HCT116 (cell line): ENCODE measurements at regions not wholly inside any gene's neighbourhood (a gene's known extent, or its start where the extent isn't known, plus 50 kb on each side); places are given as distances from the start of the nearest gene placed in this dataset.

Experiments
- ATAC-seq: fragments of 200-7000 bp; cut with Tn5 transposase; 2 replicates; pipeline ENCODE4 v1.9.1; 2020; ENCODE audit warnings: mild to moderate bottlenecking, moderate library complexity
- BruUV-seq: library from RNA; stranded (reverse); fragments of 400-500 nt; replicated peaks from 2 replicates; lab custom pipeline; 2021; lab: Mats Ljungman, UMichigan
- CTCF ChIA-PET: fragments of 300-600 bp; sonication (Branson Sonifier 250); formaldehyde crosslinking; loops from one replicate; lab custom pipeline; 2021; ENCODE audit warnings: antibody characterized with exemption; lab: Charles Lee
- POLR2A ChIA-PET: fragments of 300-600, 350-600 bp; sonication (Branson Sonifier 250); formaldehyde crosslinking; loops from one replicate; lab custom pipeline; 2021; ENCODE audit warnings: antibody characterized with exemption; lab: Charles Lee
- RAD21 ChIA-PET, 2 experiments: fragments of 300-600 bp; sonication (Branson Sonifier 250); formaldehyde crosslinking; loops; one replicate each; lab custom pipeline; 2023; ENCODE audit warnings: low total read pairs in 2 of 2; ENCODE audit not compliant: uncharacterized antibody in 2 of 2, unreplicated experiment in 2 of 2, low non-redundant PET in 1 of 2; lab: Charles Lee
- DNase-seq: peaks from one replicate; pipeline ENCODE4 v3.0.0-alpha.2; 2010; ENCODE audit warnings: low read depth, low spot score
- H2AFZ ChIP-seq: fragments of 200-600 bp; shearing (Covaris generic), sonication (generic); 2 replicates; pipeline ENCODE4 v1.6.1; 2017; ENCODE audit warnings: low read depth, mixed run types, mixed read lengths, antibody characterized with exemption, low read length; ENCODE audit not compliant: poor library complexity, severe bottlenecking
- H3K27ac ChIP-seq: 2 replicates; pipeline ENCODE4 v1.5.1; 2012; ENCODE audit warnings: low read depth, low read length
- H3K27me3 ChIP-seq: fragments of 200-600 bp; sonication (generic); 2 replicates; pipeline ENCODE4 v1.6.1; 2016; ENCODE audit warnings: mixed run types, low read length, mixed read lengths; ENCODE audit not compliant: insufficient read depth
- H3K36me3 ChIP-seq, 2 experiments: fragments of 200-500 bp in 1 of 2; fragments of 200-600 bp in 1 of 2; sonication (Bioruptor generic) in 1 of 2; sonication (generic) in 1 of 2; 2 replicates each; pipeline versions ENCODE4 v1.5.1 to v1.6.1; 2014 to 2016; ENCODE audit warnings: low read length in 2 of 2, inconsistent platforms in 1 of 2, mixed read lengths in 1 of 2, mixed run types in 1 of 2; ENCODE audit not compliant: insufficient read depth in 2 of 2, control insufficient read depth in 1 of 2
- H3K4me1 ChIP-seq, 2 experiments: fragments of 200-600 bp in 1 of 2; sonication (generic) in 1 of 2; 2 replicates each; pipeline versions ENCODE4 v1.5.1 to v1.6.1; 2012 to 2017; ENCODE audit warnings: low read length in 2 of 2, inconsistent platforms in 1 of 2, mild to moderate bottlenecking in 1 of 2, mixed read lengths in 1 of 2, mixed run types in 1 of 2, moderate library complexity in 1 of 2; ENCODE audit not compliant: insufficient read depth in 2 of 2, control insufficient read depth in 1 of 2
- H3K4me2 ChIP-seq: fragments of 200-600 bp; sonication (generic); 2 replicates; pipeline ENCODE4 v1.6.1; 2017; ENCODE audit warnings: mixed run types, low read length, mixed read lengths
- H3K4me3 ChIP-seq, 2 experiments: fragments of 200-600 bp in 1 of 2; sonication (generic) in 1 of 2; replicated peaks in 1 of 2; 2 replicates each; pipeline ENCODE4 v1.5.1; 2011 to 2016; ENCODE audit warnings: low read length in 2 of 2, control low read depth in 1 of 2, low read depth in 1 of 2, mild to moderate bottlenecking in 1 of 2, mixed read lengths in 1 of 2, mixed run types in 1 of 2
- H3K79me2 ChIP-seq: fragments of 200-600 bp; sonication (generic); 2 replicates; pipeline ENCODE4 v1.6.1; 2017; ENCODE audit warnings: mild to moderate bottlenecking, mixed run types, low read length, moderate library complexity, mixed read lengths; ENCODE audit not compliant: insufficient read depth
- H3K9ac ChIP-seq: fragments of 200-600 bp; sonication (generic); 2 replicates; pipeline ENCODE4 v1.6.1; 2016; ENCODE audit warnings: low read length, mixed read lengths
- H3K9me2 ChIP-seq: fragments of 200-600 bp; sonication (generic), shearing (Covaris generic); 2 replicates; pipeline ENCODE4 v1.6.1; 2017; ENCODE audit warnings: mixed run types, mild to moderate bottlenecking, moderate library complexity; ENCODE audit not compliant: insufficient read depth
- H3K9me3 ChIP-seq, 2 experiments: fragments of 200-500 bp in 1 of 2; fragments of 200-600 bp in 1 of 2; sonication (Bioruptor generic) in 1 of 2; sonication (generic) in 1 of 2; 2 replicates each; pipeline ENCODE4 v1.6.1; 2014 to 2017; ENCODE audit warnings: low read length in 2 of 2, mixed read lengths in 2 of 2, inconsistent platforms in 1 of 2, low read depth in 1 of 2, mild to moderate bottlenecking in 1 of 2, mixed run types in 1 of 2, moderate library complexity in 1 of 2; ENCODE audit not compliant: control insufficient read depth in 1 of 2, insufficient read depth in 1 of 2
- H4K20me1 ChIP-seq: fragments of 200-600 bp; sonication (generic), shearing (Covaris generic); 2 replicates; pipeline ENCODE4 v1.6.1; 2017; ENCODE audit warnings: mixed run types, mild to moderate bottlenecking, moderate library complexity; ENCODE audit not compliant: insufficient read depth
- ATF3 ChIP-seq: IDR thresholded peaks from 2 replicates; pipeline ENCODE4 v1.6.1; 2012
- CEBPB ChIP-seq: IDR thresholded peaks from 2 replicates; pipeline ENCODE4 v1.6.1; 2012; ENCODE audit warnings: low read depth
- ELF1 ChIP-seq: IDR thresholded peaks from 2 replicates; pipeline ENCODE4 v1.6.1; 2012; ENCODE audit warnings: low read depth, borderline replicate concordance
- EZH2phosphoT487 ChIP-seq: fragments of 200-600 bp; IDR thresholded peaks from 2 replicates; pipeline ENCODE4 v1.6.1; 2018; ENCODE audit warnings: antibody characterized with exemption, borderline replicate concordance
- FOSL1 ChIP-seq: IDR thresholded peaks from 2 replicates; pipeline ENCODE4 v1.6.1; 2012; ENCODE audit warnings: low read depth
- RAD21 ChIP-seq: IDR thresholded peaks from 2 replicates; pipeline ENCODE4 v1.6.1; 2012; ENCODE audit warnings: low read depth, mild to moderate bottlenecking
- SIN3A ChIP-seq: IDR thresholded peaks from 2 replicates; pipeline ENCODE4 v1.6.1; 2012; ENCODE audit warnings: low read depth
- SP1 ChIP-seq: IDR thresholded peaks from 2 replicates; pipeline ENCODE4 v1.6.1; 2012; ENCODE audit warnings: low read depth
- SRF ChIP-seq: IDR thresholded peaks from 2 replicates; pipeline ENCODE4 v1.6.1; 2012; ENCODE audit warnings: low read depth
- TCF7L2 ChIP-seq: IDR thresholded peaks from 2 replicates; pipeline ENCODE4 v1.7.0; 2011; ENCODE audit warnings: borderline replicate concordance, inconsistent platforms; ENCODE audit not compliant: insufficient read depth, insufficient read length; ENCODE audit errors: extremely low read depth
- ZFX ChIP-seq: fragments of 450-650 bp; IDR thresholded peaks from 2 replicates; pipeline ENCODE4 v1.6.1; 2017
- intact Hi-C: fragments of 100-400 bp; cut with micrococcal nuclease; formaldehyde crosslinking; loops from 2 replicates; pipeline ENCODE4 v1.10.0; 2022

DNA sequence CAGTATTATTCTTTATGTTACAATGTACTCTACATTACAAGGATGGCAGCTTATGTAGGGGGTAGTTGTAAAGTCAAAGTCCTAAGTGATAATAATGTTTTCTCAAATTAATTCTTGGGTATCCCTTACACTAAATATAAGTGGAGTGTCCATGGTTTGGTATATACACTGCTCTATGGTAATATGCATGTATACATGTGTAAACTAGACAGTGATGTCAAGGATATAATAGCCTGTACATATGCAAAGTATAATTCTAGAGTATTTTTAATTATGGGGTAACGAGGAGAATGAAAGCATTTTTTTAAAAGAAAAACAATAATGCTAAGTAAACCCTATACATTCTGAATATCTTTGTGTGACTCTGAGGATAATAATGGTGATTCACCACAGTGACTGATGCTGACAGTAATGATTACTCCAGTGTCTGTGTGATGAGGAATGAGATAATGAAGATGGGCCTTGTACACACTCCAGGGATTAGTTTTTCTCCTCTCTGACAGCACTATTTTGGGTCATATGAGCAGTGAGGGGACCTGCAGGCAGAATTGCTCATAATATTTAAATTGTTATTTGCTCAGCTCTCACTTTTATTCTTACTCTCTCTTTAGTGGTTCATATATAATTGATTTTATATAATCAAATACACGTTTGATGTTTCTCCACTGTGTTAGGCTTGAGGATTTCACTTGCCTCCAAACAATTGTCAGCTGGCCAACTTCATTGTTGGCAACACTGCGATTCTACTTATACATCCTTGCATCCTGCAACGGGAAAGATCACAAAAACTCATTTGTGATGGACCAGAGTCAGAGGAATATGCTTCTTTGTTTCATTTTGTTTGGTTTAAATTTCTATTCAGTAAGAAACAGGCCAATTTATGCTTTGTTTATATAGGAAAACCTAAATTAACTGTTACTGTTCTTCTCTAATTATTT is 88.2 kb downstream of the NREP start:
- no peaks in the 10 kb centered on the region for H3K27me3 ChIP-seq

GRCh38 chr5:111667128-111667736 is 89.8 kb downstream of the NREP start:
- no peak for TF ChIP-seq FOSL1
- no peak for TF ChIP-seq SRF
- no peak for TF ChIP-seq CEBPB
- TF ChIP-seq EZH2phosphoT487: no peak
- TF ChIP-seq ELF1: no peak
- TF ChIP-seq ZFX: no peak
- no peak for TF ChIP-seq ATF3
- TF ChIP-seq SIN3A: no peak
- TF ChIP-seq SP1: no peak
- no peak for TF ChIP-seq RAD21
- Histone ChIP-seq H3K9me3 (no peaks in the 10 kb centered on the region), H3K4me1 (no peaks in the 10 kb centered on the region), H3K4me3 (no peak overlapping the region), H2AFZ (no peak overlapping the region), H3K36me3 (no peaks in the 10 kb centered on the region), H3K79me2 (no peaks in the 10 kb centered on the region), H3K27ac (no peak overlapping the region), H3K9me2 (no peaks in the 10 kb centered on the region; the same call in 1 of the 2 replicates), H4K20me1 (no peaks in the 10 kb centered on the region), H3K27me3 (no peaks in the 10 kb centered on the region), H3K9ac (no peak overlapping the region), H3K4me2 (no peak overlapping the region)
- no peak for ATAC-seq
- no peak for DNase-seq
- CTCF ChIA-PET: no interaction called here
- RAD21 ChIA-PET: no interaction called here
- POLR2A ChIA-PET: no interaction called here
- intact Hi-C loops: no loop called here
- no TSS peak for BruUV-seq

More for the DNA sequence above, 88.2 kb downstream of the NREP start:
- H3K4me3 ChIP-seq: no peak overlapping the region
- H3K79me2 ChIP-seq: no peaks in the 10 kb centered on the region
- DNase-seq (no peak), ATAC-seq (no peak)
- ChIA-PET RAD21 (no interaction called here), POLR2A (no interaction called here), CTCF (no interaction called here)
- H3K9me2 ChIP-seq: no peaks in the 10 kb centered on the region
- H3K27ac ChIP-seq: no peak overlapping the region
- no TSS peak for BruUV-seq
- no peaks in the 10 kb centered on the region for H3K9me3 ChIP-seq
- intact Hi-C loops: no loop called here
- H4K20me1 ChIP-seq: no peaks in the 10 kb centered on the region
- no peaks in the 10 kb centered on the region for H3K36me3 ChIP-seq
- TF ChIP-seq TCF7L2: no peak
- no peak overlapping the region for H3K4me2 ChIP-seq
- H3K4me1 ChIP-seq: no peaks in the 10 kb centered on the region
- H2AFZ ChIP-seq: no peak overlapping the region
- H3K9ac ChIP-seq: no peak overlapping the region
